Stimulated activated CD8-positive, alpha-beta memory T cell treated with anti-CD3 and anti-CD28 coated beads, Interleukin-2, amount 100 ng/mL, for 1 hour (primary cell): ENCODE measurements at regions not wholly inside any gene's neighbourhood (a gene's known extent, or its start where the extent isn't known, plus 50 kb on each side); places are given as distances from the start of the nearest gene placed in this dataset.
"Not testable (repeated sequence)": the region's sequence is repeated elsewhere in the genome, so short reads cannot be mapped to it uniquely, and the experiment has no call there.

Source experiments
- DNase-seq, 2 donors: peaks; one replicate each; pipeline ENCODE4 v3.0.0-alpha.2; 2020; ENCODE audit warnings: low read depth in 2 of 2

- no peak for DNase-seq
Measured at GRCh38 chr6:47407300-47408281, 70.0 kb upstream of the CD2AP start.

- peak in 1 of 2 donors; percentile 2 for DNase-seq
Measured at GRCh38 chr6:47413752-47414422, 63.7 kb upstream of the CD2AP start.

DNA sequence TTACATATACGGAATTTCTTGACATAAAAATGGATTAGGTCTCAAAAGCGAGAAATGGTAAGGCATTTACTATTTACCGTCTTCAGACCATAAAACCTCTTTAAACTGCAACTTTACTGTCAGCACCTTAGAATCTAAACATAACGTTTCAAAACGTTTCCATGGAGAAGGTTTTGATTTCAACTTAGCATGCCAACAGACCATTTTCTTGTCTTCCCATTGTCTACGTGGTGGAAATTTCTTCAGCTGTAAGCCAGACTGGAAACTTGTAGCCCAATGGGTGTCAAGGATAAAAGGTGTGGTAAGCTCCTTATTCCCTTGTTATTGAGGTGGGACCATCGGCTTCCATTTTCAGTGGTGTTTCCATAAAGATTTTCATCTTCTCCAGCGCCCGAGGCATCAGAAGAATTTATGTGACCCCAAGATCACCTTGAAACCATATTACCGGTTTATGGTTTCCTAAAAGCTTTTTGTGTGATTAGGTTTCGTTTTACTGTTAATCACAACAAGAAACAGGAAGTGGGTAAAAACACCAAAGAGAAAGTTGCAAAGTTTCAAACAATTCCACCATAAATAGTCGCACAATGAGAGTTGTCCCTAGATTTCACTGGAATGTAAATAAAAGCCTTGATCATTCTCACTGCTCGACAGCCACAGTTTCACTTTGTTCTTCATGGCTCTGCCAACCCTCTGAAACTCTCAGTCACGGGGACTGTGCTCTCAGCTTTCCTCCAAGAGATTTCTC, 63.0 kb upstream of the CD2AP start:
- DNase-seq: no peak

- DNase-seq: no peak
Measured at GRCh38 chr6:47416396-47417345, 60.9 kb upstream of the CD2AP start.

DNA sequence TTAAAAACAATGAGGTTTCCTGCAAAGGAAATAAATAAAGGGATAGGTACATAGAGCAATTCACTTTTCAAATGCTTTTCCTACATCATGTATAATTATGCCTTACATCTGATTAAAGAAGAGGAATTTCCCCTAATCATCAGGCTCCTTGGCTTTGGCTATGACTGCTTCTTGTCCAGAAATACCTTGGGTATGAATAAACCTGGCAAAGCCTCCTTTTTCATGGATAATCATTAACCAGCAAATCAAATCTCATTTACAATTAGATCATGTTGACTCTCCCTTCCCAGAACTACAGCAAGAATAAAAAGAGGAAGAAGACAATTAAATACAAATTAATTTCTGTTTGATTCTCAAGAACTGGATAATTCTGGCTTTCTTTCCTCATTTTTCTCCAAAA, 58.0 kb upstream of the CD2AP start:
- DNase-seq: no peak

- no peak for DNase-seq
Measured at GRCh38 chr6:47420394-47421371, 56.9 kb upstream of the CD2AP start.

DNA sequence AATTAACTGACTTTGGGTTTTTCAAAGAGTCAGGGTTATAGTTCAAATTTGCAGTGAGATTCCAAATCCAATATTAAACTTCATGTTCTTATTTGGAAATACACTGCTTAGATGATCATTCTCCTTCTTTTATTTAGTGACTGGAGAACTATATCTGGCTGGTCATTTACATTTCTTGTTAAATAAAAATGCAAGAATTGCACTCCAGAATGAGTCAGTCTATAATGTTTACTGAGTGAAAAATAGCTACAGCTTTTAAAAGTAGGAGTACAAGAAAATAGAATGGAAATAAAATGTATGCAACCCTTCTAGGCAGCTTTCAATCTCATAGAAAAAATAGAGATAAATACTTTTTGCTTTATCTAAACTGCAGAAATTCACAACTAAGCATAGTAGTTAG, 54.5 kb upstream of the CD2AP start:
- no peak for DNase-seq

DNA sequence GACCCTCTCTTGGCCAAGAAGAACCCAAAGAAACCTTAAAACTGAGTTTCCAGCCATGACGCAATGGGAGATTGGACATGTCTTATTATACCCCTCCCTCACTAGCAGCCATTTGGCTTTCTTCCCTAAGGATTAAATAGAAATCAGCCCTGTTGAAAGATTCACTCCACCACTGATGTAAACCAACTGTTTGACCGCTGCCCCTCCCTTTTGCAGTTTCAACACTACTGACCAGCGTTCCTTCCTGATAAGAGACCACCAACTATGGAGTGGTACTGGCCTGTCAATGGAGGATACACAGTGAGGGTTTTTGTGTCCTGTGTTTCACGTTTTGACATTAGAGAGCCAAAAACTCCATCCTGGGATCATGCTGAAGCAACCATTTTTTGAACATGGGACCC, 53.2 kb upstream of the CD2AP start:
- DNase-seq: no peak

- not testable (repeated sequence) for DNase-seq
Measured at GRCh38 chr6:47425724-47426123, 51.9 kb upstream of the CD2AP start.

DNA sequence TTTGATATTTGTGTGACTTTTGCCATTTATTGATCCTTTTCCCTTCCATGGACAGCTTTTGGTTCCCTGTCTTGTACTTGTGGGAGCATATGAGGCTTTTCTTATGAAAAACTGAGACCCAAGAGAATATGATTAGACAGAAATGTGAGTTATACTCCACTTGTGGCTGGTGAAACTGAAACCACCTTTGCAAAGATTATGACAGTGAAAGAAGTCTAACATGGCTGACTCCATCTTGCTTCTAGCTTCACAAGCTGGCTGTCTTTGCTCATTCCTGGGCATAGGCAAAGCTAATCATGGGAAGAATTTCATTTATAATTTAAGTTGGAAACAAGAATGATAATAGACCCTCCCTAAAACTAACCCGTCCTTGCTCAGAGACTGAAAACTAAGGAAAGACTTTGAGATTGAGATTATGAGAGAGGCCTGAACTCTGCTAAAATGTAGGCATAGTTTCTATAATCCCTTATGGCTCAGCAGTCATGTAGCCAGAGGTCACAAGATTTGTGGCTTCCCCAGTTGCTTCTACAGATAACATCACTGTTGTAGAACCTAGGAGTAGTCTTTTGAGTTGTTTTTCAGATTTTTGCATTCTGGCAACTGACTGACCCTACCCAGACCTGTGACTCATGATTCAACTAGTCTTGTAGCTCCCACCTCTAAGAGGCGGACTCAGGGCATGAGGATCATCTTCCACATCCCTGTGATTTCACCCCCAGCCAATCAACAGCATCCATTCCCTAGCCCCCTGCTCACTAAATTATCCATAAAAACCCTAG, 50.9 kb upstream of the CD2AP start:
- no peak for DNase-seq

GRCh38 chr6:47427680-47428079, 49.9 kb upstream of the CD2AP start:
- DNase-seq: no peak
